Activated naive CD4-positive, alpha-beta T cell treated with anti-CD3 and anti-CD28 coated beads for 36 hours (primary cell): ENCODE measurements at regions not wholly inside any gene's neighbourhood (a gene's known extent, or its start where the extent isn't known, plus 50 kb on each side); places are given as distances from the start of the nearest gene placed in this dataset.

Experiments used
- CTCF ChIA-PET: fragments of 350-600 bp; sonication (Branson Sonifier 250); formaldehyde crosslinking; loops from one replicate; lab custom pipeline; 2021; ENCODE audit warnings: antibody characterized with exemption; lab: Charles Lee
- DNase-seq: peaks from one replicate; pipeline ENCODE4 v3.0.0-alpha.2; 2020
- H3K27ac Mint-ChIP-seq: one replicate; pipeline ENCODE4 v1.8.0; 2021; ENCODE audit warnings: mild to moderate bottlenecking, mixed read lengths
- H3K27me3 Mint-ChIP-seq: one replicate; pipeline ENCODE4 v1.8.0; 2021; ENCODE audit warnings: low read depth, mixed read lengths
- H3K36me3 Mint-ChIP-seq: one replicate; pipeline ENCODE4 v1.8.0; 2021; ENCODE audit warnings: low read depth, mixed read lengths
- H3K4me1 Mint-ChIP-seq: one replicate; pipeline ENCODE4 v1.8.0; 2021; ENCODE audit warnings: low read depth, mixed read lengths
- H3K4me3 Mint-ChIP-seq: one replicate; pipeline ENCODE4 v1.8.0; 2021; ENCODE audit warnings: mild to moderate bottlenecking, moderate library complexity, mixed read lengths
- H3K9me3 Mint-ChIP-seq: one replicate; pipeline ENCODE4 v1.8.0; 2021; ENCODE audit warnings: mixed read lengths
- intact Hi-C: fragments of 100-400 bp; cut with micrococcal nuclease; formaldehyde crosslinking; loops from one replicate; pipeline ENCODE4 v1.15.1; 2023

DNA sequence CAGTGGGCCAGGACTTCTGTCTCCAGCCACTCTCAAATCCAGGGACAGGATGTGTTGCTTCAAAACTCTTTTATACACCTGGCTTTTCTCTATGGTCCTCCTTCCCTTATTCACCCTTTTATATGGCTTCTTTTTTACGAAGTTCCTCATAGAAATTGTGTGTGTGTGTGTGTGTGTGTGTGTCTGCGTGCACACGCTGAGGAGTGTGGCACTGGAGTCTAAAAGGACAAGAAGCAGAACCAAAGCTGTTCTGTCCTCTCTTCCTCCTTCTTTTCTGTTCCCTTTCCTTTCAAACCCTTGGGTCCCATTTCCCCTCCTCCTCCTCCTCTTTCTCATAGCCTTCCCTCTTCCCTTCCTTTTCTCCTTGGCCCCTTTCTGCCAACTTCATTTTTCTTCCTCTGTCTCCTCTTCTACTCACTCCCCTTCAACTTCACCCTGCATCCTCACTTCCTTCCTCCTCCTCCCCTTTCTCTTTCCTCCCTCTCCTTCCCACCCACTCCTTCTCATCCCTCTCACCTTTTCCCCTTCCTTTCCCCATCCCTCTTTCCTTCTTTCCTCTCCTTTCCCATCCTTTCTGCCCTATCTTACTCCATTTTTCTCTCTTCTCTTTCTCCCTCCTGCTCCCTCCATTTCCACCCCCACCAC is 360.5 kb downstream of the MID1IP1 start:
- Mint-ChIP-seq H3K9me3 (no peaks in the 10 kb centered on the region), H3K4me3 (no peak overlapping the region), H3K27ac (no peak overlapping the region), H3K27me3 (peaks cover 2% of the 10 kb centered on the region), H3K36me3 (no peaks in the 10 kb centered on the region), H3K4me1 (peaks cover 28% of the 10 kb centered on the region)
- CTCF ChIA-PET, result interaction anchor here (1.0 to 1.4 kb wide), 3 partner anchors 45 to 330 kb away, joined by 3 read pairs; no protein-coding TSS in a partner anchor
- DNase-seq, result no peak
- intact Hi-C loops, result loop anchor here (1.0 to 5.0 kb wide), 3 partner anchors 36 to 286 kb away; no protein-coding TSS in a partner anchor

DNA sequence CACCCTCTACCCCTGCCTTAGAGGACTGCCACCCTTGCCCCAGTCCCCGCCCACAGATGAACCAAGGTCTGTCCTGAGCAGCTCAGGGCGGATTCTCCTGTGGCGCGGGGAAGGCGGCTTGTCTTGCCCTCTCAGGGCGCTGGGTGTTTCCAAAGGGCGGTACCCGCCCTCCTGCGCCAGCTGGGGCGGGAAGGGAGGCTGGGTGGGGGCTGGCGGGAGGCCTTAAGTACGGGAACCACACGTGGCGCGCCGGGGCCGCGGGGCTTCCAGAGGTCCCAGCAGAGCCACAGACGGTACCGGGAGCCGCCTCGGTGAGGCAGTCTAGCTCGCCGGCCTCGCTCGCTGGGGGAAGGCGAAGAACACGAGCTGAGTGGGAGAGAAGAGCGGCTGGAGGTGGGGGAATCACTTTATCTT is 361.1 kb downstream of the MID1IP1 start:
- Mint-ChIP-seq H3K36me3 (no peaks in the 10 kb centered on the region), H3K27me3 (peaks cover 2% of the 10 kb centered on the region), H3K4me3 (peak overlapping the region; percentile 41), H3K27ac (no peak overlapping the region), H3K9me3 (no peaks in the 10 kb centered on the region), H3K4me1 (peaks cover 28% of the 10 kb centered on the region)
- CTCF ChIA-PET, result interaction anchor here (1.0 to 1.6 kb wide), 6 partner anchors 29 to 329 kb away, joined by 3 to 9 read pairs (median 3); no protein-coding TSS in a partner anchor
- peak; percentile 66 for DNase-seq
- intact Hi-C loops, result loop anchor here (1.0 to 5.0 kb wide), 3 partner anchors 35 to 285 kb away; no protein-coding TSS in a partner anchor

DNA sequence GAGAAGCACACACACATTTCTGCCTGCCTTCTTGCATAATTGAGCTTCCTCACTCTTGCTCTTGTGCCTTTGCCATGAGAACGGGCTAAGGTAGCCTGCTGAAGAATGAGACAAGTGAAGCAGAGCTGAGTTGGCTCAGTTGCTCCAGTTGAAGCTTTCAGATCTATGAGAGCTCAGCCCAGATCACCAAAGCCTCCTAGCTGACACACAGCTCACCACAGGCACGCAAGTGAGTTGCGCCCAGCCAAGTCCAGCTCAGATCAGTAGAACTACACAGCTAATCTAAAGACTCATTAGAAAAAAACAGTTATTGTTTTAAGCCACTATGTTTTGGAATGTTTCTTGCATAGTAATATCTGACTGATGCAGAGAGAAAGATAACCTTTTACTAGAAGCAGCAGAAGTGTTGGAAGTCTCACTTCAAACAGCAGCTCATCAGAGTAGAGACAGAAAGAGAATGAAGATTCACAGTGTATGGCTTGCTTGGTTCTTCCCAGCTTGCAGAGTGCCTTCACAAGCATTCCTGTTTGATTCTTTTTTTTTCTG is 362.4 kb downstream of the MID1IP1 start:
- Mint-ChIP-seq H3K4me1 (peaks cover 31% of the 10 kb centered on the region), H3K27me3 (peaks cover 2% of the 10 kb centered on the region), H3K9me3 (no peaks in the 10 kb centered on the region), H3K4me3 (no peak overlapping the region), H3K27ac (peak overlapping the region; percentile 22), H3K36me3 (no peaks in the 10 kb centered on the region)
- peak; percentile 45 for DNase-seq
- CTCF ChIA-PET, result interaction anchor here (0.8 to 1.6 kb wide), 4 partner anchors 11 to 38 kb away, joined by 4 to 9 read pairs (median 4); no protein-coding TSS in a partner anchor
- intact Hi-C loops, result loop anchor here (5.0 kb wide), 2 partner anchors 34 to 284 kb away; no protein-coding TSS in a partner anchor

DNA sequence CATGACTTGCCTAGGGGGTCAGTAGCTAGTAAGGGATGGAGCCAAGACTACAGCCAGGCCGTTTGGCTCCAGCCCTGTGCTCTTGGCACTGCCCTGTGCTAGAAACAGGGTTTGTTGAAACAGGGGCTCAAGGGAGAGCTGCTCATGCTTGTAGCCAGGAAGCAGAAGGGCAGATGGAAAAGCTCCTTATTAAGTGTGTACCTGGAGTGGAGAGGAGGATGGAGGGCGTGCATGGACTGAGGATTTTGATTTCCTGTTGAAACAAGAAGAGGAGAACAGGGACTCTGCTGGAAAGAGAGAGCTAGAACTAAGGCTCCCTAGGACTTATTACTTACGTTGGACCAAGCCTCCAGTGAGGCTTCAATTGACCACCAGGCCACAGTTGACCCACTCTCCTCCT is 363.0 kb downstream of the MID1IP1 start:
- CTCF ChIA-PET, result interaction anchor here (1.3 to 1.6 kb wide), 3 partner anchors 11 to 79 kb away, joined by 3 to 9 read pairs (median 4); no protein-coding TSS in a partner anchor
- Mint-ChIP-seq H3K27ac (no peak overlapping the region), H3K9me3 (no peaks in the 10 kb centered on the region)

DNA sequence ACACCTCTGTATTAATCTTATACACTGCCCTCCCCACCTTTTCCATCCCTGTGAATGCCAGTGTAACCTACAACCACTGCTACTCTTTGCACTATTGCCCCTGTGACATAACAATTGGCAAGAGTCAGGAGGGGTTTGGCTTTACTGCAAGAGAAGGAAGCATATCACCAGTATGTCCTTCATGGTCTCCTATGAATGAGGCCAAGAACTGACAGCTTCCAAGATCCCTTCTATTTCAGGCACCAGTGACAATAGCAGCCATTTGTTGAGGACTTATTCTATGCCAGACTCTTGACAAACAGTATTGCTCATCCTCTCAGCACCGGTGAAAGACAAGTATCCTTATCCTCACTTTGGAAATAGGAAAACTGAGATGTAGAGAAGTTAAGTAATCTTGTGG is 363.9 kb downstream of the MID1IP1 start:
- no peak overlapping the region for H3K27ac Mint-ChIP-seq
- H3K4me1 Mint-ChIP-seq, result peaks cover 30% of the 10 kb centered on the region
- H3K27me3 Mint-ChIP-seq, result peaks cover 2% of the 10 kb centered on the region
- no peaks in the 10 kb centered on the region for H3K36me3 Mint-ChIP-seq
- no peak overlapping the region for H3K4me3 Mint-ChIP-seq
- intact Hi-C loops, result no loop called here
- CTCF ChIA-PET, result interaction anchor here (1.3 kb wide), 1 partner anchor 78 kb away, joined by 3 read pairs; no protein-coding TSS in a partner anchor
- no peak for DNase-seq
- no peaks in the 10 kb centered on the region for H3K9me3 Mint-ChIP-seq

More for the DNA sequence above, 363.0 kb downstream of the MID1IP1 start:
- no peak for DNase-seq
- peaks cover 2% of the 10 kb centered on the region for H3K27me3 Mint-ChIP-seq
- no peaks in the 10 kb centered on the region for H3K36me3 Mint-ChIP-seq
- peaks cover 31% of the 10 kb centered on the region for H3K4me1 Mint-ChIP-seq
- intact Hi-C loops, result loop anchor here (5.0 kb wide), 2 partner anchors 33 to 283 kb away; no protein-coding TSS in a partner anchor
- no peak overlapping the region for H3K4me3 Mint-ChIP-seq

DNA sequence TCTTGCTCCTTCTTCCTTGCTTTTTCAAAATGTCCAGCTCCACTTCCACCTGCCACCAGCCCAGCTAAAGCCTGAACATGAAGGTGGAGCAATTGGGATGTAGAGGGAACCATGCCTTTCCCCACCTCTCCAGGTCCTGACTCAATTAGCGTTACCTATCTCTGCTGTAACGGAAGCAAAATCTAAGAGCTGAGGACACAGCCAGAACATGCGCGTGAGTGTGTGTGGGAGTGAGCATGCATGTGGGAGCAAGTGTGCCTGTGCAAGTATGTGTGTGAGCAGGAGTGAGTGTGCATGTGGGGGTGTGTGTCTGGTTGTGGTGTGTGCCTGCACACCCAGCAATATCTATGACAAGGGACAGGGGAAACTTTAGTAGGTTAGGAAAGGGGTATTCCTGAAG is 364.5 kb downstream of the MID1IP1 start:
- CTCF ChIA-PET, result no interaction called here
- intact Hi-C loops, result no loop called here
- H3K9me3 Mint-ChIP-seq, result no peaks in the 10 kb centered on the region
- H3K4me1 Mint-ChIP-seq, result peaks cover 29% of the 10 kb centered on the region
- H3K36me3 Mint-ChIP-seq, result no peaks in the 10 kb centered on the region
- H3K4me3 Mint-ChIP-seq, result no peak overlapping the region
- H3K27ac Mint-ChIP-seq, result no peak overlapping the region
- H3K27me3 Mint-ChIP-seq, result peaks cover 2% of the 10 kb centered on the region
- no peak for DNase-seq

DNA sequence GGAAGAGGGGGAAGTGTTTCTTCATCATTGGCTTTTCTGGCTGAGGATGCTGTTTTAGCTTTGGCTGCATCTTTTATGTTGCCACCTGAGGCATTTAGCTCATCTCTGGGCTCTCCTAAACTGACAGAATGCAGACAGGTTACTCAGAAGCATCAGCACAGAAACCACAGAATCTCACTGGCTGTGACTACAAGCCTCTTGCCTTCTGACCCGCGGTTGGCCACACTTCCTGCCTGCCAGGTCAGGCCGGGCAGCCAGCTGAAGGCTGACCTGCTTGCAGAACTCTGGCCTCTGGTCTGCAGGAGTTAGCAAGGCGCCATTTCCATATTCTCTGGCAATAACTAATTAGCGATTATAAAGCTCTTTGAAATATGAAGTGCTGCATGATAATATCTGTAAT is 366.5 kb downstream of the MID1IP1 start:
- no peak overlapping the region for H3K27ac Mint-ChIP-seq
- H3K27me3 Mint-ChIP-seq, result peaks cover 2% of the 10 kb centered on the region

DNA sequence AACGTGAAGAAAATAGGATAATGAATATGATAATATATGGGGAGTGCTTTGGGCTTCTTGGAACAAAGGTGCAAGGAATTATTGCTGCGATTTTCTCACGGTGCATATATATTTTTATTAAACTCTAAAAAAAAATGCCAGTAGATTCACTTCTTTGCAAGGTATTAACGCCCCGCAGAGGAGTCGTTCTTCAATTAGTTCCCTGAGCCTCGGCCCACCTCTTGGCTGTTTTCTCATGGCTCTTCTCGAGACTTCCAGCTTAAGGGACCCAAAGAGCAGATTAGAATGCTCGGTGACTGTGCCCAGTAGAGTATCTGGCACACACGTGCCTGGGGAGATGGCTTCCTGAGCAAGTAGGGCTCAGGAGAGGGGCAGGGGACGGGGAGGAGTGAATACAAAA is 367.4 kb downstream of the MID1IP1 start:
- no peaks in the 10 kb centered on the region for H3K36me3 Mint-ChIP-seq
- H3K27me3 Mint-ChIP-seq, result no peaks in the 10 kb centered on the region
- intact Hi-C loops, result no loop called here
- peaks cover 13% of the 10 kb centered on the region for H3K4me1 Mint-ChIP-seq
- no peak for DNase-seq
- CTCF ChIA-PET, result no interaction called here
- H3K4me3 Mint-ChIP-seq, result no peak overlapping the region
- no peak overlapping the region for H3K27ac Mint-ChIP-seq
- no peaks in the 10 kb centered on the region for H3K9me3 Mint-ChIP-seq

More for the DNA sequence above, 366.5 kb downstream of the MID1IP1 start:
- Mint-ChIP-seq H3K4me1 (peaks cover 19% of the 10 kb centered on the region), H3K36me3 (no peaks in the 10 kb centered on the region), H3K9me3 (no peaks in the 10 kb centered on the region), H3K4me3 (no peak overlapping the region)
- DNase-seq, result no peak
- intact Hi-C loops, result no loop called here
- CTCF ChIA-PET, result interaction anchor here (0.7 kb wide), 1 partner anchor 10 kb away, joined by 3 read pairs; no protein-coding TSS in a partner anchor

DNA sequence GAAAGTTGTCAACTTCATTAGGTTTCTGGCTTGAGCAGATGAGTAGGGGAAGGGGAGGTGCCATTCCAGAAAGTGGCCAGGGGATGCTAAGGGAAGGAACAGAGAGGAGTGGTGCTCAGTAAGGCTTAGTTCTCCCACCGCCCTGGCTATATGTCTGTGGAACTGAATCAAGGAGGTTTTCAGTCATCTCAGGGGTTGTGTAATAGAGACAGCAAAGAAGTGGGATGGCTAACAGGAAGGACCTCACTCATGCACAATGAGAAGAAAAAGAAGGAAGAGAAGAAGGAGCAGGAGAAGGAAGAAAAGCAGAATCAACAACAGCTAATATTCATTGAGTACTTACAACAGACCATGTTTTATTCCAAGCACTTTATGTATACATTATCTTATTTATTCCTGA is 368.7 kb downstream of the MID1IP1 start:
- Mint-ChIP-seq H3K4me1 (peaks cover 20% of the 10 kb centered on the region), H3K9me3 (no peaks in the 10 kb centered on the region), H3K27ac (no peak overlapping the region), H3K4me3 (no peak overlapping the region), H3K27me3 (no peaks in the 10 kb centered on the region), H3K36me3 (no peaks in the 10 kb centered on the region)
- no peak for DNase-seq
- CTCF ChIA-PET, result interaction anchor here (0.5 kb wide), 1 partner anchor 188 kb away, joined by 3 read pairs; no protein-coding TSS in a partner anchor
- intact Hi-C loops, result no loop called here

DNA sequence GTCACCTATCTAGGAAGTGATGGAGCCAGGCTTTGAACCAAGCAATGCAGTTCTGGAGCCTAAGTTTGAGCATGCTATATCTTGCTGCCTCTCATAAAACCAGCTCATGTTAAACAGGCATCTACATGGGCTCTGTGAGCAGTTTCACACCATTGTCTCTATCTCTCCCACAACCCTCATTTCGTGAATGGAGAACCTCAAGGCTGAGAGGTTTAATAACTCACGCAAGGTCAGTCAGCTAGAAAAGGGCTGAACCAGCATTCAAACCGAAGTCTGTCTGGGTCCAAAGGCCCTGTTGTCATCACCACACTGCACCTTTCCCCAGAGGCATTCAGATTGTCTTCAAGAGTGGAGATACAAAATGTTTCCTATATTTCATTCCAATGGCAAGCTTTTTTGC is 369.2 kb downstream of the MID1IP1 start:
- Mint-ChIP-seq H3K9me3 (no peaks in the 10 kb centered on the region), H3K27me3 (no peaks in the 10 kb centered on the region), H3K4me3 (no peak overlapping the region), H3K27ac (no peak overlapping the region), H3K4me1 (peaks cover 24% of the 10 kb centered on the region), H3K36me3 (no peaks in the 10 kb centered on the region)
- intact Hi-C loops, result no loop called here
- CTCF ChIA-PET, result interaction anchor here (0.5 kb wide), 1 partner anchor 189 kb away, joined by 3 read pairs; no protein-coding TSS in a partner anchor
- no peak for DNase-seq

DNA sequence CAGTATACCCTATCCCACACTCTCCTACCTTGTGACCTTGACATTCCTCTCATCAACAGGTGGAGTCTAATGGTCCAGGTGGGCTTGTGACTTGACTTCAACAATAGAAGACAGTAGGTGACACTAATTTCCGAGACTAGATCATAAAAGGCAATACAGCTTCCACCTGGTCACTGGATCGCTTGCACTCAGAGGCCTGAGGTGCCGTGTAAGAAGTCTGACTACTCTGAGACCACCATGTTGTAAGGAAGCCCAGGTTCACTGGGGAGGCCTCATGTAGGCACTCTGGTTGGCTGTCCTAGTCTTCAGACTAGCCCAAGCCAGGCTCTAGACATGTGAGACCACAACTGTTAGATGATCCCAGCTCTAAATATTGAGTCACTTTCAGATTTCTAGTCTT is 370.4 kb downstream of the MID1IP1 start:
- Mint-ChIP-seq H3K27me3 (no peaks in the 10 kb centered on the region), H3K4me1 (peaks cover 25% of the 10 kb centered on the region), H3K27ac (no peak overlapping the region), H3K36me3 (no peaks in the 10 kb centered on the region), H3K9me3 (no peaks in the 10 kb centered on the region), H3K4me3 (no peak overlapping the region)
- CTCF ChIA-PET, result no interaction called here
- intact Hi-C loops, result no loop called here
- no peak for DNase-seq

DNA sequence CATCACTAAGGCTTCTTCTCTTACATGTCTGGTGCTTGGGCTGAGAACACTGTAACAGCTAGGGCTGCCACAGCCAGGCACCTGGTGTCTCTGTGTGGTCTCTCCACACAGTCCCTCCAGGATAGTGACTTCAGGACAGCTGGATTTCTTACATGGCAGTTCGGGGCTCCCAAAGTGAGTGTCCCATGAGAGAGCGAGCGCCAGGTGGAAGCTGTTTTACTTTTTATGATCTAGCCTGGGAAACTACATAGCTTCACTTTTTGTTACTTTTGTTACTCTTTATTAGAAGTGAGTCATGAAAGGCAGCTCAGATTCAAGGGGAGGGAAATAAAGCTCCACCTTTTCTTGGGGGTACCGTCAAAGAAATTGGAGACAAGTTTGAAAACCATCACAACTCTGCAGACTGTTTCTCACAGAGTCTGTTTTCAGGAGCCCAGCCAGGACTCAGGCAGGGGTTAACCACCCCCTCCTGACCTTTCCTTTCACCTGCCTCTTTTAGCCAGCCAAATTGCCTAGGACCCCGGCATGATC is 373.0 kb downstream of the MID1IP1 start:
- peak overlapping the region; percentile 78 for H3K27ac Mint-ChIP-seq
- no peaks in the 10 kb centered on the region for H3K27me3 Mint-ChIP-seq
- no peaks in the 10 kb centered on the region for H3K9me3 Mint-ChIP-seq
- peaks cover 31% of the 10 kb centered on the region for H3K4me1 Mint-ChIP-seq
- intact Hi-C loops, result loop anchor here (1.0 kb wide), 1 partner anchor 64 kb away; no protein-coding TSS in a partner anchor
- H3K4me3 Mint-ChIP-seq, result peak overlapping the region; percentile 43
- CTCF ChIA-PET, result interaction anchor here (1.5 kb wide), 1 partner anchor 11 kb away, joined by 4 read pairs; no protein-coding TSS in a partner anchor
- no peaks in the 10 kb centered on the region for H3K36me3 Mint-ChIP-seq
- DNase-seq, result no peak
